ENCODE measurements at regions not wholly inside any gene's neighbourhood (a gene's known extent, or its start where the extent isn't known, plus 50 kb on each side); places are given as distances from the start of the nearest gene placed in this dataset.

- TF ChIP-seq CTCF (IDR thresholded peaks at IDR 0.05) (no peak), POLR2A (IDR thresholded peaks at IDR 0.05) (no peak), POLR2AphosphoS5 (IDR thresholded peaks at IDR 0.05; ENCODE audit: insufficient read depth in 1 of 2, low read depth in 1 of 2) (no peak)
Observed at GRCh38 chr6:92000112-92000511, 1413.2 kb upstream of the MAP3K7 start.
